ENCODE measurements at regions not wholly inside any gene's neighbourhood (a gene's known extent, or its start where the extent isn't known, plus 50 kb on each side); places are given as distances from the start of the nearest gene placed in this dataset.

DNA sequence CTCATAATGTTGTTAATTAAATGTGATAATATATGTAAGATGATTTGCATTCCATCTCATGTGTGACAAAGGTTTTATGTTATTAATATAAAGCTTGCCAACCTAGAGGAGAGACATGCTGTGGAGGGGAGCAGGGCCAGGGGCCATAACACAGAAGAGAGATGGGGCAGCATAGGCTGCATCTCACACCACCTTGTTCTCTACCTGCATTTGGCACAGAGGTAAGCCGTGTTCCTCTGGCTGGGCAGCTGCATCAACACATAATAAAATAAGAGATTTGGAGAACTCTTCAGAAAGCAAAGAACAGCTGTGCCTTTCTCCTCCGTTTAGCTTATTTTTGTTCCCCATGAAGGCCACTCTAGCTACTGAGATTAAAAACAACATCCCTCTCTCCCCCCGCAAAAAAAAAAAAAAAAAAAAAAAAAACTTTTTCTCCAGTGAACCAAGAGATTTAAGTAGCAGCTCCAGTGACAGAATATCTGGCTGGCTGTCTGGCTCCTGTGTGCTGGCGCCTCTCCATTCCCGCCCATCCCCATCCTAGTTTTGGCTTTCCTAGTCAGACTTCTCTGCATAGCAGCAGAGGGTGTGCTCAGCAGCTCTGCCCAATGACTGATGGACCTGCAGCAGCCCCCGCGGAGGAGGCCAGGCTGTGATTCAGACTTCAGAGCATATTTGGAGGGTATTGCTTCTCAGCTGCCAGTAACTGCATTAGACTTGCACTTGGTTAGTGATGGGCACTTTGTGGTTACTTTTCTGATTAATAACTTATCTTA is 52.2 kb upstream of the STXBP5L start (continued):
- TF ChIP-seq ZNF462 (CRISPR knock-in tag; IDR thresholded peaks at IDR 0.05) (no peak), ZNF114 (CRISPR knock-in tag; IDR thresholded peaks at IDR 0.05) (no peak), JUNB (IDR thresholded peaks at IDR 0.05; ENCODE audit: unreplicated experiment) (no peak), EZH2phosphoT487 (IDR thresholded peaks at IDR 0.05; ENCODE audit: unreplicated experiment) (no peak), CREB1 (CRISPR knock-in tag; IDR thresholded peaks at IDR 0.05; ENCODE audit: low read depth) (no peak), NANOG (IDR thresholded peaks at IDR 0.05; ENCODE audit: borderline replicate concordance) (no peak), EZH2 (IDR thresholded peaks at IDR 0.05; ENCODE audit: low read depth, unreplicated experiment) (no peak), STAT1 (IDR thresholded peaks at IDR 0.05; ENCODE audit: unreplicated experiment) (no peak)
- TF ChIP-seq, protein P1, sequence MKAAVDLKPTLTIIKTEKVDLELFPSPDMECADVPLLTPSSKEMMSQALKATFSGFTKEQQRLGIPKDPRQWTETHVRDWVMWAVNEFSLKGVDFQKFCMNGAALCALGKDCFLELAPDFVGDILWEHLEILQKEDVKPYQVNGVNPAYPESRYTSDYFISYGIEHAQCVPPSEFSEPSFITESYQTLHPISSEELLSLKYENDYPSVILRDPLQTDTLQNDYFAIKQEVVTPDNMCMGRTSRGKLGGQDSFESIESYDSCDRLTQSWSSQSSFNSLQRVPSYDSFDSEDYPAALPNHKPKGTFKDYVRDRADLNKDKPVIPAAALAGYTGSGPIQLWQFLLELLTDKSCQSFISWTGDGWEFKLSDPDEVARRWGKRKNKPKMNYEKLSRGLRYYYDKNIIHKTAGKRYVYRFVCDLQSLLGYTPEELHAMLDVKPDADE (IDR thresholded peaks at IDR 0.05): no peak

Data from GM23338 (cell line).